IMR-90 (cell line): ENCODE measurements at regions not wholly inside any gene's neighbourhood (a gene's known extent, or its start where the extent isn't known, plus 50 kb on each side); places are given as distances from the start of the nearest gene placed in this dataset.

Experiments
- ATAC-seq: fragments of 200-7000 bp; cut with Tn5 transposase; 2 replicates; pipeline ENCODE4 v1.9.1; 2020; ENCODE audit warnings: low read depth, mild to moderate bottlenecking, moderate library complexity
- BruUV-seq: library from RNA; stranded (reverse); fragments of 400-500 nt; replicated peaks from 2 replicates; lab custom pipeline; 2021; lab: Mats Ljungman, UMichigan
- CTCF ChIA-PET: fragments of 300-600 bp; formaldehyde crosslinking; extraction: SDS; loops from one replicate; lab custom pipeline; 2021; ENCODE audit warnings: antibody characterized with exemption; lab: Yijun Ruan, JAX
- POLR2A ChIA-PET: fragments of 300-600 bp; sonication (Branson Sonifier 250); formaldehyde crosslinking; loops from one replicate; lab custom pipeline; 2022; ENCODE audit warnings: antibody characterized with exemption; ENCODE audit not compliant: unreplicated experiment; lab: Charles Lee
- DNase-seq: peaks from one replicate; pipeline ENCODE4 v3.0.0; 2013
- H2AFZ ChIP-seq: replicated peaks from 2 replicates; pipeline ENCODE3; 2013; ENCODE audit warnings: low read length, mild to moderate bottlenecking; ENCODE audit not compliant: poor library complexity
- H2AK5ac ChIP-seq: 2 replicates; pipeline ENCODE4 v1.6.1; 2013; ENCODE audit warnings: low read depth, low read length, inconsistent platforms
- H2AK9ac ChIP-seq: replicated peaks from 2 replicates; pipeline ENCODE3; 2013; ENCODE audit warnings: mild to moderate bottlenecking, low read depth, low read length, moderate library complexity; ENCODE audit not compliant: poor library complexity
- H2BK120ac ChIP-seq: 2 replicates; pipeline ENCODE4 v1.6.1; 2013; ENCODE audit warnings: low read depth, low read length, inconsistent platforms
- H2BK15ac ChIP-seq: 3 replicates; pipeline ENCODE4 v1.6.1; 2013; ENCODE audit warnings: low read depth, low read length, inconsistent platforms
- H2BK20ac ChIP-seq: 2 replicates; pipeline ENCODE4 v1.6.1; 2013; ENCODE audit warnings: low read depth, mild to moderate bottlenecking, inconsistent platforms, low read length, moderate library complexity
- H2BK5ac ChIP-seq: 2 replicates; pipeline ENCODE4 v1.6.1; 2013; ENCODE audit warnings: mild to moderate bottlenecking, low read depth, low read length, inconsistent platforms; ENCODE audit not compliant: poor library complexity, severe bottlenecking
- H3K14ac ChIP-seq: replicated peaks from 2 replicates; pipeline ENCODE4 v1.6.1; 2013; ENCODE audit warnings: low read depth, low read length, inconsistent platforms
- H3K18ac ChIP-seq: 2 replicates; pipeline ENCODE4 v1.6.1; 2013; ENCODE audit warnings: low read depth, low read length, control low read depth
- H3K23ac ChIP-seq: 2 replicates; pipeline ENCODE4 v1.6.1; 2013; ENCODE audit warnings: low read depth, low read length, inconsistent platforms
- H3K27ac ChIP-seq: 2 replicates; pipeline ENCODE4 v1.5.1; 2013; ENCODE audit warnings: mild to moderate bottlenecking, control low read depth, low read length; ENCODE audit not compliant: insufficient read depth
- H3K27me3 ChIP-seq: 2 replicates; pipeline ENCODE4 v1.6.1; 2013; ENCODE audit warnings: low read length; ENCODE audit not compliant: control insufficient read depth, insufficient read depth
- H3K36me3 ChIP-seq: 2 replicates; pipeline ENCODE4 v1.6.1; 2013; ENCODE audit warnings: low read length, mixed read lengths; ENCODE audit not compliant: control insufficient read depth, insufficient read depth
- H3K4ac ChIP-seq: 2 replicates; pipeline ENCODE4 v1.6.1; 2013; ENCODE audit warnings: low read depth, low read length, inconsistent platforms
- H3K4me1 ChIP-seq: 2 replicates; pipeline ENCODE4 v1.6.1; 2013; ENCODE audit warnings: low read length, mixed read lengths; ENCODE audit not compliant: control insufficient read depth, insufficient read depth
- H3K4me2 ChIP-seq: 2 replicates; pipeline ENCODE4 v1.6.1; 2013; ENCODE audit warnings: low read depth, mild to moderate bottlenecking, control low read depth, low read length, moderate library complexity
- H3K4me3 ChIP-seq: 2 replicates; pipeline ENCODE4 v1.5.1; 2013; ENCODE audit warnings: low read depth, mild to moderate bottlenecking, control low read depth, low read length, moderate library complexity; ENCODE audit not compliant: insufficient read depth
- H3K56ac ChIP-seq: 2 replicates; pipeline ENCODE4 v1.6.1; 2013; ENCODE audit warnings: low read length, inconsistent platforms; ENCODE audit not compliant: insufficient read depth; ENCODE audit errors: extremely low read depth
- H3K79me1 ChIP-seq, 2 experiments: 2 replicates each; pipeline ENCODE4 v1.6.1; 2013; ENCODE audit warnings: low read length in 2 of 2, inconsistent platforms in 1 of 2, low read depth in 1 of 2
- H3K9ac ChIP-seq: 2 replicates; pipeline ENCODE4 v1.6.1; 2013; ENCODE audit warnings: low read depth, low read length, control low read depth
- H3K9me1 ChIP-seq: 2 replicates; pipeline ENCODE4 v1.6.1; 2013; ENCODE audit warnings: low read length, inconsistent platforms; ENCODE audit not compliant: insufficient read depth
- H3K9me3 ChIP-seq: 2 replicates; pipeline ENCODE4 v1.6.1; 2013; ENCODE audit warnings: low read length; ENCODE audit not compliant: control insufficient read depth, insufficient read depth
- H4K20me1 ChIP-seq: 2 replicates; pipeline ENCODE4 v1.6.1; 2013; ENCODE audit warnings: low read length, inconsistent platforms; ENCODE audit not compliant: insufficient read depth
- H4K5ac ChIP-seq: 2 replicates; pipeline ENCODE4 v1.6.1; 2013; ENCODE audit warnings: mild to moderate bottlenecking, low read depth, low read length, control low read depth
- H4K8ac ChIP-seq, 2 experiments: 2 replicates each; pipeline ENCODE4 v1.6.1; 2013; ENCODE audit warnings: low read depth in 2 of 2, low read length in 2 of 2, control low read depth in 1 of 2, inconsistent platforms in 1 of 2
- H4K91ac ChIP-seq: 2 replicates; pipeline ENCODE4 v1.6.1; 2013; ENCODE audit warnings: low read depth, low read length, inconsistent platforms; ENCODE audit not compliant: insufficient read depth
- BHLHE40 ChIP-seq: fragments of 150-350 bp; IDR thresholded peaks from 2 replicates; pipeline ENCODE4 v1.6.1; 2016; ENCODE audit warnings: mild to moderate bottlenecking, low read depth, low read length
- CEBPB ChIP-seq: IDR thresholded peaks from 2 replicates; pipeline ENCODE4 v1.6.1; 2012; ENCODE audit warnings: low read depth, low read length, improper control_type of control experiment
- CHD1 ChIP-seq: IDR thresholded peaks from 2 replicates; pipeline ENCODE4 v1.6.1; 2012; ENCODE audit warnings: low read depth, low read length, improper control_type of control experiment
- CTCF ChIP-seq: conservative IDR thresholded peaks from 2 replicates; pipeline ENCODE4 v1.5.1; 2012; ENCODE audit warnings: mild to moderate bottlenecking, low read depth, low read length, improper control_type of control experiment
- ELK1 ChIP-seq: fragments of 150-350 bp; IDR thresholded peaks from 2 replicates; pipeline ENCODE4 v1.6.1; 2016; ENCODE audit warnings: low read depth, mild to moderate bottlenecking, low read length, moderate library complexity, borderline replicate concordance
- FOS ChIP-seq: fragments of 150-350 bp; IDR thresholded peaks from 2 replicates; pipeline ENCODE4 v1.6.1; 2016; ENCODE audit warnings: low read depth, low read length
- MAFK ChIP-seq: IDR thresholded peaks from 2 replicates; pipeline ENCODE4 v1.6.1; 2012; ENCODE audit warnings: low read depth, low read length, improper control_type of control experiment
- MAZ ChIP-seq: IDR thresholded peaks from 2 replicates; pipeline ENCODE4 v1.6.1; 2012; ENCODE audit warnings: low read depth, mild to moderate bottlenecking, low read length, improper control_type of control experiment, moderate library complexity, borderline replicate concordance
- MXI1 ChIP-seq: IDR thresholded peaks from 2 replicates; pipeline ENCODE4 v1.6.1; 2012; ENCODE audit warnings: low read depth, mild to moderate bottlenecking, low read length, moderate library complexity, borderline replicate concordance
- NFE2L2 ChIP-seq: fragments of 150-350 bp; IDR thresholded peaks from 2 replicates; pipeline ENCODE4 v1.6.1; 2016; ENCODE audit warnings: low read depth, mild to moderate bottlenecking, low read length
- POLR2A ChIP-seq: IDR thresholded peaks from 2 replicates; pipeline ENCODE4 v1.6.1; 2012; ENCODE audit warnings: mild to moderate bottlenecking, low read depth, low read length
- RAD21 ChIP-seq: IDR thresholded peaks from 2 replicates; pipeline ENCODE4 v1.6.1; 2012; ENCODE audit warnings: low read length, improper control_type of control experiment
- RCOR1 ChIP-seq: IDR thresholded peaks from 2 replicates; pipeline ENCODE4 v1.6.1; 2012; ENCODE audit warnings: mild to moderate bottlenecking, low read length, improper control_type of control experiment; ENCODE audit not compliant: insufficient replicate concordance
- RFX5 ChIP-seq: IDR thresholded peaks from 2 replicates; pipeline ENCODE4 v1.8.0; 2012; ENCODE audit warnings: low read depth, mild to moderate bottlenecking, low read length, moderate library complexity
- SMC3 ChIP-seq: fragments of 150-350 bp; IDR thresholded peaks from 2 replicates; pipeline ENCODE4 v1.6.1; 2016; ENCODE audit warnings: low read depth, mild to moderate bottlenecking, antibody characterized with exemption, low read length, moderate library complexity
- USF2 ChIP-seq: fragments of 150-350 bp; IDR thresholded peaks from 2 replicates; pipeline ENCODE4 v1.6.1; 2017; ENCODE audit warnings: mild to moderate bottlenecking, antibody characterized with exemption, low read length, low read depth
- WGBS, 2 experiments: methylation state at CpG; one replicate each; pipeline versions ENCODE4 v1.1.5 to v1.1.7; 2013; ENCODE audit warnings: missing lambda C conversion rate in 2 of 2; ENCODE audit not compliant: insufficient read length in 1 of 2; ENCODE audit errors: extremely low coverage in 2 of 2; 5-methylcytosine and 5-hydroxymethylcytosine counted together
- dilution Hi-C: fragments of 300-500 bp; cut with HindIII; formaldehyde crosslinking; loops from one replicate; pipeline ENCODE4 v1.14.3; 2018; ENCODE audit warnings: low sequenced_read_pairs; ENCODE audit not compliant: unreplicated experiment
- in situ Hi-C: fragments of 300-500 bp; cut with MboI; formaldehyde crosslinking; loops from 3 replicates; pipeline ENCODE4 v1.14.3; 2019; ENCODE audit warnings: low sequenced_read_pairs, inconsistent platforms, mixed read lengths
- intact Hi-C: fragments of 100-400 bp; cut with micrococcal nuclease; formaldehyde crosslinking; loops from 2 replicates; pipeline ENCODE4 v1.10.0; 2022

- Histone ChIP-seq H4K8ac (no peak overlapping the region), H2AFZ (no peak overlapping the region), H3K27me3 (no peaks in the 10 kb centered on the region), H4K20me1 (no peaks in the 10 kb centered on the region), H3K4me1 (no peaks in the 10 kb centered on the region), H2AK9ac (no peak overlapping the region), H3K56ac (no peak overlapping the region), H3K14ac (no peak overlapping the region), H3K79me1 (no peaks in the 10 kb centered on the region), H2BK120ac (no peak overlapping the region), H2AK5ac (no peak overlapping the region), H3K23ac (no peak overlapping the region), H3K4ac (no peak overlapping the region), H3K27ac (no peak overlapping the region), H3K9me3 (no peaks in the 10 kb centered on the region), H3K18ac (no peak overlapping the region), H2BK15ac (no peak overlapping the region), H3K9me1 (no peaks in the 10 kb centered on the region), H3K4me2 (no peak overlapping the region), H3K9ac (no peak overlapping the region), H3K36me3 (no peaks in the 10 kb centered on the region), H3K4me3 (no peak overlapping the region), H2BK5ac (no peak overlapping the region), H4K91ac (no peak overlapping the region), H4K5ac (no peak overlapping the region), H2BK20ac (no peak overlapping the region)
- DNase-seq (no peak), ATAC-seq (no peak)
- no TSS peak for BruUV-seq
- no CpG with 5 or more reads among the region's 4 CpGs for WGBS, 2 experiments
- POLR2A ChIA-PET = no interaction called here
- no peak for TF ChIP-seq BHLHE40
- TF ChIP-seq MAZ = no peak
- no peak for TF ChIP-seq POLR2A
- no peak for TF ChIP-seq ELK1
- TF ChIP-seq NFE2L2 = no peak
- TF ChIP-seq MAFK = no peak
- TF ChIP-seq SMC3 = no peak
- TF ChIP-seq RCOR1 = no peak
- TF ChIP-seq FOS = no peak
- no peak for TF ChIP-seq USF2
- TF ChIP-seq CTCF = no peak
- TF ChIP-seq CHD1 = no peak
- no peak for TF ChIP-seq CEBPB
- TF ChIP-seq RAD21 = no peak
- TF ChIP-seq RFX5 = no peak
- TF ChIP-seq MXI1 = no peak
- dilution Hi-C loops = no loop called here
- intact Hi-C loops = no loop called here
- in situ Hi-C loops = no loop called here
- CTCF ChIA-PET = no interaction called here
These were observed 614.8 kb downstream of the DACH1 start for GRCh38 chr13:71252184-71252704.
